Activated CD4-positive, alpha-beta T cell treated with anti-CD3 and anti-CD28 coated beads for 48 hours (primary cell): ENCODE measurements at regions not wholly inside any gene's neighbourhood (a gene's known extent, or its start where the extent isn't known, plus 50 kb on each side); places are given as distances from the start of the nearest gene placed in this dataset.
A peak's percentile ranks its signal among the peaks of the same experiment; 100 is the strongest.

Experiments
- DNase-seq: peaks from one replicate; pipeline ENCODE4 v3.0.0-alpha.2; 2020

GRCh38 chr2:41826921-41827320 is 220.9 kb upstream of the PKDCC start:
- no peak for DNase-seq

GRCh38 chr2:41827354-41827971 is 220.4 kb upstream of the PKDCC start:
- DNase-seq = no peak

- DNase-seq = no peak
Measured at GRCh38 chr2:41828052-41828643, 219.7 kb upstream of the PKDCC start.

DNA sequence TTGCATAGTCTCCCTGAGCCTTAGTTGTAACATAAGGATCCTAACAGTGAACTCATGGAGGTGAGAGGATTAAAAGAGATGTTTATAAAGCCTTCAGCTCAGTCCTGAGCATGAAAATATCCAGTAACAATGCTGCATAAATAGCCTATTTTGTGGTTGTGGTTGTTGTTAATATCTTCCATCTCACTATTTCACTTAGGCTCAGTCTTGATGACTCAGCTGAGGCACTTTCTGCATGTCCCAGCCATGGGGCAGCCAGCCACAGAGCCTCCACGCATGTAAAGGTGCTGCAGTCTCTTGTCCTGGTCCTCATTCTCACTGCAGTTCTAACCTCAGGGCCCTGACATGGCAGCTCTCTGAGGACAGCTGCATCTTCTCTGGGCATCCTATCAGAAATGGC is 218.8 kb upstream of the PKDCC start:
- DNase-seq = no peak

DNA sequence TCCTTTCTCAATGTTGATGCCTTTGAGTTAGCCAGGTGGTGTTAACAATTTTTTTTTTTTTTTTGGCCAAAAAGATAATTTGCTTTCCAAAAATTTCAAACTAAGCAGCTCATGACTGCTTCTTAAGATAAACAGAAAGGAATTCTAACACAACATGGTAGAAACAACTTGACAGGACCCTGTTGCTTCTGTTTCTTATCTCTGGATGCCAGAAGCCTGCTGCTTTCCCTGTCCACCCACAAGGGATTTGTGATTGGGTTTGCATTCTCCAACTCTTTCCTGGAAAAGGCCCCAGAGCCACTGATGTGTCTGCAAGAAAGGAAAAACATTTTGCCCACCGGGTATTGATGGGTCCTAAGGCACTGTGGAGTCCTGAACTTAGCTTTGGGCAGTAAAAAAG is 217.2 kb upstream of the PKDCC start:
- DNase-seq = no peak

DNA sequence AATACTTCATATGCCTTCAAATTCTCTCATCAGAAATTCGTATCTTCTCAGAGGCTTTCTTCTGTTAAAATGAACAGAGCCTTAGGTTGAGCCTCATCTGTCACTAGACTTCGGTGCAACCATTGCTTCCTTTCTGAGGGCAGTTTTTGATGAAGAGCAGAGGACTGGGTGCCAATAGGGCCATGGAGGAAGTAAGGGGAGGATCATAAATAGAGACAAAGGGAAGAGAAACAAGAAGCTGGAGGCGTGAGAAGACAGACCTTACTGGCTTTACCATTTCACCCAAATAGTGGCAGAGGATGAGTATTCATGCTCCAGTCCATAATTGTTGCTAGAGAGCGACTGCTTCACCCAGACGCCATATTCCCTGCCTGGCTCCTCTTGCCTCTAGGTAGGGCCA is 215.6 kb upstream of the PKDCC start:
- no peak for DNase-seq

DNA sequence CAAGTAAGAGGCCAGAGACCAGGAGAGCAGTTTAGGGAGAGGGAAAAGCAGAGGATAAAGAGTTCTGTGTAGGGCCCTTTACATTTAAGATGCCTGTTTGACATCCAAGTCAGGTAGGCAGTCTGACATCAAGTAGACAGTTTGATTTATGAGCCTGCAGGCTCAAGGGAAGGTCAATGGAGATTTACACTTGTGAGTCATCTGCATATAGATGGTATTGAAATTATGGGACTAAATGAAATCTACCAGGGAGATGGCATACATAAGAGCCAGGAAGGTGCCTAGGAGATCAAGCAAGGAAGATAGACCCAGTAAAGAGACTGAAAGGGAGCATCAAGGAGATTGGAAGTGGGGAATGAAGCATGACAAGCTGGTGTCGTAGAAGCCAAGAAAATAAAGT is 212.4 kb upstream of the PKDCC start:
- DNase-seq = no peak

GRCh38 chr2:41836948-41837347 is 210.9 kb upstream of the PKDCC start:
- peak; percentile 25 for DNase-seq

- DNase-seq = no peak
Measured at GRCh38 chr2:41837610-41838009, 210.2 kb upstream of the PKDCC start.

GRCh38 chr2:41840702-41841551 is 206.9 kb upstream of the PKDCC start:
- DNase-seq = peak; percentile 98

DNA sequence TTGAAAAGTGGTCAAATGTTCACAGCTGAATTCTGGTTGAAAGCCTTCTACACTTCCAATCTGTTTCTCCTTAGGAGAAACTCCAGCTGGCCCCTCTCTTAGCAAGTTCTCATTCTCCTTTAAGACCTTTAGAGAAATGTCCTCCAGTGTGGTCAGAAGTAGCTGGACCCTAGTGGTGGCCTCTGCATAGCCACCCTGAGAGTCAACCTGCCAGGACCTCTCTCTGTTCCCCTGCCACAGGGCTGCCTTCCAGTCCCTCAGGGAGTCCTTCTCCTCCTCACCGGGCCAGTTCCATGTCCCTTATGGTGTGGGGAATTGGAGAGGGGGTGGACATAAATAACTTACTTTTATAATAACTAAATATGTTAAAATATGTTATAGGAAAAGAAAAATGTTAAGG is 200.9 kb upstream of the PKDCC start:
- no peak for DNase-seq

GRCh38 chr2:41847744-41848441 is 199.9 kb upstream of the PKDCC start:
- no peak for DNase-seq

DNA sequence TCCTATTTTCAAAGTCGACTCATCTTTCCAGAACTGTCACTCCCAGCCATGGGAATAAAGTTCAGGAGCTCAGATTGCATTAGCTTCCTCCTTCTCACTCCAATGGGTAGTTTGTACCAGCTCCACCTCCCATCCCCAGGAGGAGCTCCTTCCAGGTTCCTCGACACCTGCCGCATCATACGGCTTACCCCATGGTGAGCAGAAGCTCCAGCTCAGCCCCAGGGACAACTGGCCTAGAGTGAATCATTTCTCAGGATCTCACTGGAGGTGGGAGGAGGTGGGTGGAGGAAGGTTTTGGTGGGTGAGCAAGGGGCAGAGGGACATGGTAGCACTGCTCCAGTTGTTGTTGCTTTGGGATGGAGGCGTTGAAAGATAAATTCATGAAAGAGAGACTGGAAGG is 196.3 kb upstream of the PKDCC start:
- no peak for DNase-seq

DNA sequence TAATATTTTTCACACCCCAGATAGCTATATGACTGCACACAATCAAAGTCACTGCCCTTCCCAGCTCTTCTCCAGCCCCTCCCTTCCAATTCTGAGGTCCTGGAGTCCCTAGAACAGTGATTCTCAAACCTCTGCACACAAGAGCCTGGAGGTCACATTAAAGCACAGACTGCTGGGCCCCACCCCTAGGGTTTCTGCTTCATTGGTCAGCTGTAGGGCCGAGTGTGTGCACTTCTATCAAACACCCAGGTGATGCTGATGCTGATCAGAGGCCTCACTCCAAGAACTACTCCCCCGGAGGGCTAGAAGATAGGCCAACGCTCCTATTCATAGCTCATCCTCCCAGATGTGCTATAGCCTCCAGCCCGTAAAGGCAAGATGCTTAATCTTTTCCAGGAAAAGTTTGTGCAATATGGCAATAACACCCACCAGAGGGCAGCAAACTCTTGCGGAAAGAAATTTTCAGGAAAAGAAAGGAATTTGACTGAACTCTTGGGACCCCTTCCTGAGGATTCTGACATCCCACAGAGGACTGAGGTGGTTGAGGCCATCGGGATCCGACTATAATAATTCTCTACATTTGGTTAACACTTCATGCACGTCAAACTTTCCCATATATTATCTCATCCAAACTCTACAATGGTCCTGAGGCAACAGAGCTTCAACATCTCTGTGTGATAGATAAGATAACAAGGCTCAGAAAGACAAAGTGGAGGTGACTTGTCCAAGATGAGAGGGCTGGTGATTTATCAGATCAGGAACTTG is 194.2 kb upstream of the PKDCC start:
- peak; percentile 13 for DNase-seq

- DNase-seq = peak; percentile 37
Measured at GRCh38 chr2:41854227-41854626, 193.6 kb upstream of the PKDCC start.

- no peak for DNase-seq
Measured at GRCh38 chr2:41856946-41857345, 190.9 kb upstream of the PKDCC start.

- DNase-seq = no peak
Measured at GRCh38 chr2:41859615-41860514, 188.0 kb upstream of the PKDCC start.

DNA sequence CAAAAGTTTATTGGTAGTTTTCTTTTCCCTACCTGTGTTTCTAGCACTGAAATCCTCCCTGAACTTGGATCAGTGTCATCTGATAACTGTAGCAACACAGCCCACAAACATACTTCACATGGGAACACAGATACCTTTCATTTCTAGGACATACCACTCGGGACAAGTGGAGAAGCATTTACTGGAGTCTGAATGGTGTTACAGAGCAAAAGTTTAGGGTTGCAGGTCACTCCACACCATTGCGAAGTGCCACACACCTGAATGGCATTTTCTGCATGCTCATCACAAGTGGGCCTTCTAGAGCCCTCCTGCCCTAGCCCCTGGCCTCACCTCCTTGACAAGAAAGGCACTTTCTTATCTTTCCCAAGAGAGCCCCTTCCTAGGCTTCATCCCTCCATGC is 184.8 kb upstream of the PKDCC start:
- no peak for DNase-seq

DNA sequence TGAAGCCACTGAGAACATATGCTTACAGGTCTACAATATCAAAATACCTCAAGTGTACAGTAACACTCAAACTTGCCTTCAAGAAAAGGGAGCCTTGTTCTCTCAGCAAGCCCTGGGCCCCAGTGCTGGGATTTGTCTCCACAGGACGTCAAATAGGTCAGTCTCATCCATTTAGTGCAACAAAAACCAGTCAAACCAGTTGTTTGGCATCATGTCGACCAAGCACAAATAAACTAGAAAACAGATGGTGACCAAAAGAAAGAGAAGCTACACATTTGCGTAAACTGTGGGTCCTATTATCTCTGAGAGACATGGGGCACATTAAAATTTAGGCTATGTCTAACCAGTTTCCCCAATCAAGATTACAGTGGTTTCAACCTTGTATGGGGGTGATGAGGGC is 182.6 kb upstream of the PKDCC start:
- DNase-seq = no peak

- DNase-seq = no peak
Measured at GRCh38 chr2:41867553-41867952, 180.3 kb upstream of the PKDCC start.

DNA sequence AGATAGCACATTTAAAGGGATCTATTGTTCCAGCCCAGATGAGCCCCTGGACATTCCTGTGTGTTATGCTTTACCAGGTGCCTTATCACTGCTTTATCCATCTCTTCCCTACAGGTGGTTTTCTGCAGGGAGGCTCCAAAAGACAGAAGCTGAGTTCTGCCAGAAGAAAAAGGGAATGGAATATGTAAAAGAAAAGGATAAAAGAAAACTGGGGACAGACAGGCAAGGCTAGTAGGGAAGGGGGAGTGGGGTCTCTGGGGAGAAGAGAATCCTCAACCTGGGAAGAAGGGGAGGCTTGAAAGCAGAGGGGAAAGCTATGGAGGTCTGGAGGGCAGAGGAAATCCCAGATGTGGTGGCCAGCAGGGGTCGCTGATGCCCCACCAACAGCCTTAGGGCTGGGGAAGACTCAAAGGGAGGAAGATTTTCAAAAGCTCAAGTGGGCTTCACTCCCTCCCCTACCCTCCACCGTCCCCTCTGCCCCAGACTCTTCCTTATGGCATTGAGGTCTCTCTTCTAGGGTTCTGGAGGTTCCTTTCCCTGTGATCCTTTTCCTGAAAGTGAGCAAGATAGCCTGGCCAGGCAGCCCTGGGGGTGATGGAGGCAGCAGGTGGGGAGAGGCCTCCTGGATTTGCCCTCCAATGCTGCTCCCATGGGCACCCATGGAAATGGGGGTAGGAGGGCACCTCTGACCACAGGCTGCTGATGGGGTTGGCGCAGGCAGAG is 178.1 kb upstream of the PKDCC start:
- DNase-seq = peak; percentile 82
